H1 (cell line): ENCODE measurements at regions not wholly inside any gene's neighbourhood (a gene's known extent, or its start where the extent isn't known, plus 50 kb on each side); places are given as distances from the start of the nearest gene placed in this dataset.

Experiments used
- CTCF ChIA-PET: fragments of 300-600 bp; sonication (Branson Sonifier 250); formaldehyde crosslinking; loops from one replicate; lab custom pipeline; 2021; ENCODE audit not compliant: partially characterized antibody; lab: Charles Lee
- POLR2A ChIA-PET: fragments of 300-600 bp; sonication (Branson Sonifier 250); formaldehyde crosslinking; loops from one replicate; lab custom pipeline; 2021; ENCODE audit warnings: inconsistent platforms; ENCODE audit not compliant: partially characterized antibody; lab: Charles Lee
- DNase-seq, 2 experiments: peaks; one replicate each; pipeline versions ENCODE4 v3.0.0 to v3.0.0-alpha.2; 2010 to 2022; ENCODE audit warnings: low spot score in 2 of 2, low read depth in 1 of 2, mixed read lengths in 1 of 2
- FAIRE-seq: peaks from 2 replicates; lab custom pipeline; 2011; peaks lifted over from hg19 to GRCh38; lab: Jason Lieb, UNC
- H2AFZ ChIP-seq: 2 replicates; pipeline ENCODE4 v1.8.1; 2012; ENCODE audit warnings: low read length, inconsistent platforms
- H2AK5ac ChIP-seq: 2 replicates; pipeline ENCODE4 v1.6.1; 2013; ENCODE audit warnings: low read depth, low read length
- H2BK120ac ChIP-seq: replicated peaks from 2 replicates; pipeline ENCODE3; 2013; ENCODE audit warnings: low read depth, low read length, inconsistent platforms
- H2BK12ac ChIP-seq: 2 replicates; pipeline ENCODE4 v1.6.1; 2013; ENCODE audit warnings: low read depth, low read length
- H2BK15ac ChIP-seq: 2 replicates; pipeline ENCODE4 v1.6.1; 2013; ENCODE audit warnings: low read length
- H2BK20ac ChIP-seq: 2 replicates; pipeline ENCODE4 v1.6.1; 2013; ENCODE audit warnings: low read length
- H2BK5ac ChIP-seq: 2 replicates; pipeline ENCODE4 v1.6.1; 2013; ENCODE audit warnings: low read depth, low read length
- H3K14ac ChIP-seq: 2 replicates; pipeline ENCODE4 v1.6.1; 2013; ENCODE audit warnings: inconsistent platforms; ENCODE audit not compliant: insufficient read length
- H3K18ac ChIP-seq: 2 replicates; pipeline ENCODE4 v1.6.1; 2013; ENCODE audit warnings: low read length; ENCODE audit errors: extremely low read depth
- H3K23ac ChIP-seq: 2 replicates; pipeline ENCODE4 v1.6.1; 2013; ENCODE audit warnings: inconsistent platforms; ENCODE audit not compliant: insufficient read length
- H3K23me2 ChIP-seq: 2 replicates; pipeline ENCODE4 v1.6.1; 2013; ENCODE audit warnings: low read depth, low read length
- H3K27ac ChIP-seq: 2 replicates; pipeline ENCODE4 v1.6.1; 2011; ENCODE audit warnings: low read depth, low read length, inconsistent platforms
- H3K27me3 ChIP-seq, 4 experiments: replicated peaks in 1 of 4; 1 replicate in 1 of 4; 2 replicates in 3 of 4; pipeline versions ENCODE4 v1.6.1 to v1.8.1; 2011 to 2013; ENCODE audit warnings: low read length in 3 of 4, mild to moderate bottlenecking in 3 of 4, inconsistent platforms in 2 of 4, mixed read lengths in 2 of 4, moderate library complexity in 1 of 4; ENCODE audit not compliant: control insufficient read depth in 3 of 4, insufficient read depth in 3 of 4; ENCODE audit errors: extremely low read depth in 1 of 4
- H3K36me3 ChIP-seq, 4 experiments: 2 replicates each; pipeline versions ENCODE4 v1.6.1 to v1.8.1; 2011 to 2013; ENCODE audit warnings: mild to moderate bottlenecking in 4 of 4, low read length in 3 of 4, moderate library complexity in 2 of 4, control low read depth in 1 of 4, inconsistent platforms in 1 of 4; ENCODE audit not compliant: insufficient read depth in 4 of 4, control insufficient read depth in 2 of 4
- H3K4ac ChIP-seq: replicated peaks from 2 replicates; pipeline ENCODE3; 2013; ENCODE audit warnings: low read length, low read depth, mixed read lengths, inconsistent platforms; ENCODE audit not compliant: insufficient read length
- H3K4me1 ChIP-seq, 4 experiments: replicated peaks in 1 of 4; 1 replicate in 1 of 4; 2 replicates in 3 of 4; pipeline versions ENCODE4 v1.6.1 to v1.8.1; 2011 to 2013; ENCODE audit warnings: low read length in 3 of 4, inconsistent platforms in 2 of 4, mixed read lengths in 1 of 4; ENCODE audit not compliant: insufficient read depth in 4 of 4, control insufficient read depth in 3 of 4
- H3K4me2 ChIP-seq, 2 experiments: 2 replicates each; pipeline versions ENCODE4 v1.6.1 to v1.8.1; 2011 to 2013; ENCODE audit warnings: low read depth in 2 of 2, low read length in 2 of 2, control low read depth in 1 of 2, inconsistent platforms in 1 of 2, mild to moderate bottlenecking in 1 of 2; ENCODE audit not compliant: insufficient read depth in 1 of 2
- H3K4me3 ChIP-seq, 4 experiments: fragments of 200-600, 300-600 bp in 1 of 4; sonication (generic), shearing (Covaris generic), sonication (Bioruptor Twin) in 1 of 4; 2 replicates each; pipeline versions ENCODE4 v1.5.1 to v1.8.1; 2011 to 2016; ENCODE audit warnings: low read length in 4 of 4, low read depth in 3 of 4, control low read depth in 2 of 4, inconsistent platforms in 2 of 4, mild to moderate bottlenecking in 2 of 4, mixed read lengths in 1 of 4, moderate library complexity in 1 of 4; ENCODE audit not compliant: insufficient read depth in 2 of 4; ENCODE audit errors: extremely low read depth in 1 of 4
- H3K56ac ChIP-seq: replicated peaks from 2 replicates; pipeline ENCODE3; 2013; ENCODE audit warnings: low read depth, mild to moderate bottlenecking, mixed read lengths, low read length, inconsistent platforms; ENCODE audit not compliant: insufficient read length
- H3K79me1 ChIP-seq: 2 replicates; pipeline ENCODE4 v1.6.1; 2013; ENCODE audit warnings: low read depth, low read length, control low read depth
- H3K79me2 ChIP-seq, 2 experiments: 2 replicates each; pipeline versions ENCODE4 v1.6.1 to v1.8.1; 2012 to 2013; ENCODE audit warnings: low read length in 2 of 2, mild to moderate bottlenecking in 2 of 2, inconsistent platforms in 1 of 2; ENCODE audit not compliant: insufficient read depth in 2 of 2, control insufficient read depth in 1 of 2
- H3K9ac ChIP-seq, 4 experiments: replicated peaks in 1 of 4; 1 replicate in 1 of 4; 2 replicates in 3 of 4; pipeline versions ENCODE4 v1.6.1 to v1.8.1; 2011 to 2013; ENCODE audit warnings: low read depth in 3 of 4, low read length in 3 of 4, control low read depth in 2 of 4, mild to moderate bottlenecking in 2 of 4, moderate library complexity in 2 of 4, inconsistent platforms in 1 of 4; ENCODE audit errors: extremely low read depth in 1 of 4
- H3K9me3 ChIP-seq, 2 experiments: 2 replicates each; pipeline versions ENCODE4 v1.6.1 to v1.8.1; 2012 to 2013; ENCODE audit warnings: mild to moderate bottlenecking in 2 of 2, moderate library complexity in 2 of 2, control low read depth in 1 of 2, inconsistent platforms in 1 of 2, low read depth in 1 of 2, low read length in 1 of 2, mixed read lengths in 1 of 2; ENCODE audit not compliant: insufficient read depth in 2 of 2
- H4K20me1 ChIP-seq, 2 experiments: replicated peaks in 1 of 2; 2 replicates each; pipeline versions ENCODE3 to v1.8.1; 2011 to 2013; ENCODE audit warnings: inconsistent platforms in 2 of 2, low read length in 2 of 2, mild to moderate bottlenecking in 1 of 2; ENCODE audit not compliant: insufficient read depth in 2 of 2, control insufficient read depth in 1 of 2
- H4K5ac ChIP-seq: 2 replicates; pipeline ENCODE4 v1.6.1; 2013; ENCODE audit warnings: low read length, low read depth, mixed read lengths, inconsistent platforms; ENCODE audit not compliant: insufficient read length
- H4K8ac ChIP-seq: 2 replicates; pipeline ENCODE4 v1.8.0; 2013; ENCODE audit warnings: mild to moderate bottlenecking, moderate library complexity, low read length, inconsistent platforms; ENCODE audit not compliant: insufficient read depth; ENCODE audit errors: extremely low read depth
- H4K91ac ChIP-seq: replicated peaks from 2 replicates; pipeline ENCODE3; 2013; ENCODE audit warnings: low read length, mixed read lengths, inconsistent platforms; ENCODE audit not compliant: insufficient read length
- BACH1 ChIP-seq: IDR thresholded peaks from 2 replicates; pipeline ENCODE4 v1.6.1; 2012; ENCODE audit warnings: low read length, improper control_type of control experiment
- FOSL1 ChIP-seq: IDR thresholded peaks from 2 replicates; pipeline ENCODE4 v1.6.1; 2011; ENCODE audit warnings: mild to moderate bottlenecking, low read depth, low read length, moderate library complexity; ENCODE audit not compliant: insufficient read depth
- HDAC6 ChIP-seq: IDR thresholded peaks from one replicate; pipeline ENCODE4 v1.7.1; 2012; ENCODE audit warnings: low read depth, mild to moderate bottlenecking, inconsistent platforms, low read length, moderate library complexity
- PHF8 ChIP-seq: fragments of 200-600 bp; sonication (generic); conservative IDR thresholded peaks from 2 replicates; pipeline ENCODE4 v1.7.1; 2012; ENCODE audit warnings: low read depth, mild to moderate bottlenecking, inconsistent platforms, low read length, moderate library complexity
- RXRA ChIP-seq: IDR thresholded peaks from 2 replicates; pipeline ENCODE4 v1.6.1; 2011; ENCODE audit warnings: low read depth, mild to moderate bottlenecking, low read length, moderate library complexity; ENCODE audit not compliant: insufficient read depth
- SIRT6 ChIP-seq: IDR thresholded peaks from one replicate; pipeline ENCODE4 v1.7.1; 2012; ENCODE audit warnings: low read length, inconsistent platforms
- SP4 ChIP-seq: IDR thresholded peaks from 2 replicates; pipeline ENCODE4 v1.6.1; 2012; ENCODE audit warnings: low read length, inconsistent platforms
- TEAD4 ChIP-seq: IDR thresholded peaks from 2 replicates; pipeline ENCODE4 v1.6.1; 2012; ENCODE audit warnings: low read depth, low read length, inconsistent platforms, mixed read lengths
- WGBS, 2 experiments: shearing (Covaris generic) in 1 of 2; methylation state at CpG; one replicate each; pipeline versions ENCODE4 v1.1.6 to v1.1.7; 2013 to 2015; ENCODE audit warnings: low lambda C conversion rate in 2 of 2, mixed read lengths in 2 of 2, inconsistent platforms in 1 of 2, low coverage in 1 of 2, missing lambda C conversion rate in 1 of 2; ENCODE audit not compliant: insufficient replicate concordance in 2 of 2, insufficient coverage in 1 of 2, insufficient read length in 1 of 2; ENCODE audit errors: extremely low coverage in 1 of 2, missing lambda C conversion rate in 1 of 2; 5-methylcytosine and 5-hydroxymethylcytosine counted together

- no peak overlapping the region for H3K56ac ChIP-seq
- H3K4ac ChIP-seq = no peak overlapping the region
- H3K27ac ChIP-seq = no peak overlapping the region
- POLR2A ChIA-PET = interaction anchor here (0.7 to 1.9 kb wide), 3 partner anchors 11 to 123 kb away, joined by 3 to 11 read pairs (median 4); partner anchors contain the start of gene COX20
- H3K4me1 ChIP-seq = no peaks in the 10 kb centered on the region
- H4K5ac ChIP-seq = no peak overlapping the region
- H2BK15ac ChIP-seq = no peak overlapping the region
- DNase-seq = no peak
- no peaks in the 10 kb centered on the region for H3K23me2 ChIP-seq
- H2BK12ac ChIP-seq = no peak overlapping the region
- H3K36me3 ChIP-seq = no peaks in the 10 kb centered on the region
- H3K4me2 ChIP-seq = no peak overlapping the region
- no peak overlapping the region for H3K14ac ChIP-seq
- H3K23ac ChIP-seq = no peak overlapping the region
- H3K79me2 ChIP-seq = no peaks in the 10 kb centered on the region
- no peaks in the 10 kb centered on the region for H3K27me3 ChIP-seq
- no peaks in the 10 kb centered on the region for H4K20me1 ChIP-seq
- H3K9ac ChIP-seq = no peak overlapping the region
- H3K4me3 ChIP-seq = no peak overlapping the region
- no peaks in the 10 kb centered on the region for H3K9me3 ChIP-seq
- no peak overlapping the region for H2AK5ac ChIP-seq
- H3K18ac ChIP-seq = no peak overlapping the region
- no peak overlapping the region for H2BK120ac ChIP-seq
- H3K79me1 ChIP-seq = no peaks in the 10 kb centered on the region
- no peak overlapping the region for H2BK20ac ChIP-seq
- H2BK5ac ChIP-seq = no peak overlapping the region
- H2AFZ ChIP-seq = no peak overlapping the region
- CTCF ChIA-PET = interaction anchor here (1.3 kb wide), 1 partner anchor 198 kb away, joined by 3 read pairs; no protein-coding TSS in a partner anchor
- no peak overlapping the region for H4K91ac ChIP-seq
- H4K8ac ChIP-seq = no peak overlapping the region
- 94% methylated on average over 4 of the region's 4 CpGs; no CpG with 5 or more reads in 1 of the 2 experiments for WGBS, 2 experiments
- no peak for FAIRE-seq
- no peak for TF ChIP-seq HDAC6
- no peak for TF ChIP-seq FOSL1
- TF ChIP-seq TEAD4 = no peak
- TF ChIP-seq RXRA = no peak
- TF ChIP-seq SP4 = no peak
- TF ChIP-seq BACH1 = no peak
- no peak for TF ChIP-seq PHF8
- no peak for TF ChIP-seq SIRT6
Measured at GRCh38 chr1:244958593-244958992, 94.2 kb upstream of the HNRNPU start.
